Heart left ventricle (tissue), 13 donors: ENCODE measurements at regions not wholly inside any gene's neighbourhood (a gene's known extent, or its start where the extent isn't known, plus 50 kb on each side); places are given as distances from the start of the nearest gene placed in this dataset.
"Not testable (repeated sequence)": the region's sequence is repeated elsewhere in the genome, so short reads cannot be mapped to it uniquely, and the experiment has no call there.

ENCODE experiments used
- CTCF ChIP-seq, 12 donors: fragments of 200-600 bp; sonication (generic) in 4 of 12; IDR thresholded peaks; one replicate each; pipeline versions ENCODE4 v1.5.0 to v1.8.0; 2018 to 2022; ENCODE audit warnings: antibody characterized with exemption in 12 of 12, mild to moderate bottlenecking in 5 of 12
- POLR2A ChIP-seq, 2 donors: fragments of 450-650 bp; IDR thresholded peaks; one replicate each; pipeline ENCODE4 v1.6.1; 2017; ENCODE audit warnings: antibody characterized with exemption in 2 of 2, mild to moderate bottlenecking in 2 of 2, moderate library complexity in 2 of 2
- donor health status: ischemic (EF 13 %, LVEDD 7.1; RV severe dilation, severe dysfunction).
- donor health status: DM: no; HTN: yes; CAD: no.
- donor health status: DM: no; HTN: no; CAD: no.
- donor health status: ischemic (EF 25% LVEDD 6.9; RV normal size, moderate dysfunction).
- donor health status: ischemic (EF 25% LVEDD 5.7; RV mildly dilated, moderate dysfunction).
- donor health status: ischemic (EF 35%, LVEDD 5.7; RV mildly dilated, moderate dysfunction).
- donor health status: nonischemic (EF 11% LVEDD 7.7; RV severe dilation, severe dysfunction).
- donor health status: DM: yes; HTN: yes; CAD: no.
- donor health status: PGD.
- donor health status: ischemic (EF 29% LVEDD 5.4; RV normal size, mild dysfunction).
- donor health status: nonischemic (EF 23%, LVEDD 6.1; RV moderate dilation, normal function).

GRCh38 chr5:110284121-110284520 is 442.4 kb downstream of the TMEM232 start:
- TF ChIP-seq CTCF, POLR2A (IDR thresholded peaks at IDR 0.05): not testable (repeated sequence)
